Skin epidermis (tissue), 12 donors: ENCODE measurements at regions not wholly inside any gene's neighbourhood (a gene's known extent, or its start where the extent isn't known, plus 50 kb on each side); places are given as distances from the start of the nearest gene placed in this dataset.
"Not testable (repeated sequence)": the region's sequence is repeated elsewhere in the genome, so short reads cannot be mapped to it uniquely, and the experiment has no call there.

Source experiments
- H3K27ac ChIP-seq, 21 experiments: fragments of 200-600 bp; sonication (generic) in 11 of 21; one replicate each; pipeline ENCODE4 v1.5.0; 2020; ENCODE audit warnings: mild to moderate bottlenecking in 3 of 21, inconsistent platforms in 2 of 21, moderate library complexity in 2 of 21
- H3K4me3 ChIP-seq, 7 experiments: fragments of 200-600 bp; sonication (generic) in 2 of 7; one replicate each; pipeline ENCODE4 v1.5.0; 2020; ENCODE audit warnings: inconsistent platforms in 2 of 7, mild to moderate bottlenecking in 2 of 7, moderate library complexity in 1 of 7

DNA sequence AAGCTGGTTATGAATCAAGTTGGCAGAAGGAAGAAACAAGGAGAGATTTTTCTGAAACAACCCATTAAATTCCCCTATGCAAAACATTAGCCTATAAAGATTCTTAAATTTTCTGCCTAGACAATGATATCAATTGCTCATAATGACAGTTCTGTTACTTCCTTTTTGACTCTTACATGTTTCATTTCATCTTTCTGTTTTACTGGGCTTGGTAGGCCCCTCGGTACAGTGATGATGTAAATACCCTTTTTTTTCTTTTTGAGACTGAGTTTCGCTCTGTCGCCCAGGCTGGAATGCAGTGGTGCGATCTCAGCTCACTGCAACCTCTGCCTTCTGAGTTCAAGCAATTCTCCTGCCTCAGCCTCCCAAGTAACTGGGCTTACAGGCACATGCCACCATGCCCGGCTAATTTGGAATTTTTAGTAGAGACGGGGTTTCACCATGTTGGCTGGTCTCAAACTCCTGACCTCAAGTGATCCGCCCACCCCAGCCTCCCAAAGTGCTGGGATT lies 83.4 kb upstream of the C7orf33 start:
- H3K4me3 ChIP-seq, H3K27ac ChIP-seq: not testable (repeated sequence)

GRCh38 chr7:148507787-148508186 lies 82.8 kb upstream of the C7orf33 start:
- Histone ChIP-seq H3K27ac (no peak overlapping the region), H3K4me3 (no peak overlapping the region)

- no peak overlapping the region for H3K4me3 ChIP-seq
- no peak overlapping the region for H3K27ac ChIP-seq
These were observed 76.3 kb upstream of the C7orf33 start for GRCh38 chr7:148514236-148514635.

- no peak overlapping the region for H3K4me3 ChIP-seq
These were observed 75.3 kb upstream of the C7orf33 start for GRCh38 chr7:148515237-148515636.

DNA sequence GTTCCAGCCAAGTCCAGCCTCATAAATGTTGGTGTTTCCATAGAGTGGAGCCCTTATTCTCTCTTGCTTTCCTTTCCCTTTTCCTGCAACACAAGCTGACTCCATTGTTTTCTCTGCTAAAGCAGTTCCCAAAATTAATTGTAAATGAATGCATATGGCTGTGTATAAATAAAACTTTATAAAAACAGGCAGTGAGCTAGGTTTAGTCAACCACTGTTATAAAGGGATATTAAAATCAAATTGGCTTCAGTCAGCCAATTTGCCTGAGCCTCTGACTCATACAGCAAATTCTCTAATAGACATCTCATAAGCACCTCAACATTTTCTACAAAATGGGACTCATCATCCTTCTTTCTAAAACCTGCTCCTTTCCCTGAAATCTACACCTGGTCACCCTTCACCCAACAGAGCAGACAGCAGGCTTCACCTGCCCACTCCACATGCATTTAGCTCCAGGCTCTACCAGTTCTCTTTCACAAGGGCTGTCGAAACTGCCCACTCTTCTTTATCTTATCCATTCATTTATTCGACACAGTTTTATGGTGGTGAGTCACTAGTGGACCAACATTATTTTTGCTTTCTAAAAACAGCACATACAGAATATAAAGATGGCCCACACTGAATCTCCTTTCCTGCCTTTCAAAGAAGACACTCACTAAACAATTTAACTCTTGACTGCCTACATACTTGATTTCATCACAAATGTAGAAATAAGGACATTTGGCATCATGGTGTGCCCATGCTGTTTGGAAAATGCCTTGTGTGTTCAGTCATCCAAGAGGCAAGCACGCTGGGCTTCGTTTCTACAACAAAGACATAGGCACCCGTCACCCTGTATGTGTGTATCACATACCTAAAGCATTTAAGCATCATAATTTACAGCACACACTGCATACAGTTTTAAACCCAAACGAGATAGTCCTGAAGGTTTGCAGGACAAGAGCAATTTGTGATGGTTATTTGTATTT lies 74.6 kb upstream of the C7orf33 start:
- Histone ChIP-seq H3K27ac (no peak overlapping the region), H3K4me3 (no peak overlapping the region)

More at GRCh38 chr7:148515237-148515636, 75.3 kb upstream of the C7orf33 start:
- no peak overlapping the region for H3K27ac ChIP-seq

GRCh38 chr7:148519386-148519785 lies 71.2 kb upstream of the C7orf33 start:
- H3K27ac ChIP-seq: not testable (repeated sequence)

DNA sequence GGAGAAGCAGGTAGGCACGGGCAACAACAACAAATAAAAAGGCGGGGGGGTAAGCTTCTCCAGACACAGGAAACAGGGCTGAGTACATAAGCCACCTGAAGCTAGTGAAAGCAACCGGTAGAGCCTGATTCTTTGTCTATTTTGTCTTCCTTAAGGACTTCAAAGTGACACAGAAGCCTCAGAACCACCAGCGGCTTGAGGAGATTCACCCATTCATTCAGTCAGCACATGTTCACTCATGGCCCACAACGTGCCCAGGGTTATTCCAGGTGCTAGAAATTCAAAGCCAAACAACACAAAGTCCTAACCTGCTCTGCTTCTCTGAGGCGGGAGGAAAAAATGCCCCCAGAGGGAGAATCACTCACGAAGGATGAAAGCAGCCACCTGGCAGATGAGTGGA lies 69.3 kb upstream of the C7orf33 start:
- Histone ChIP-seq H3K4me3 (no peak overlapping the region), H3K27ac (no peak overlapping the region)

More at GRCh38 chr7:148519386-148519785, 71.2 kb upstream of the C7orf33 start:
- not testable (repeated sequence) for H3K4me3 ChIP-seq

DNA sequence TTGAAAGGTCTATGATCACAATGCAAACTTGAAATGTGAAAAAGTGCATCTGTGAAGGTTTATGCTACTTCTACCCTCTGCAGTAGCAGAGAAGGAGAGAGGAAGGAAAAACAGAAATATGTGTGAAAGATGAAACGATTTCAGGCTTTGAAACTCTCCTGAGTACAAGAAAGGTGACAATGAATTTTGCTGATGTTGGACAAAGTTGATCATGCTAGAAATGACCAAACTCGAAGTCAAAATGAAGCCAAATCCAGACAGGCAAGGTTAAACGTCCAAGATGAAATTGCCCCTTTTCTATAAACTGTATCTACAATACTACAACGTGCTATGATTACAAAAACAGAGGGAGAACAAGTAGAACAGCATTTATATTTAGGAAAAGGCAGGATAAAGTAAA lies 67.0 kb upstream of the C7orf33 start:
- Histone ChIP-seq H3K4me3 (no peak overlapping the region), H3K27ac (no peak overlapping the region)

DNA sequence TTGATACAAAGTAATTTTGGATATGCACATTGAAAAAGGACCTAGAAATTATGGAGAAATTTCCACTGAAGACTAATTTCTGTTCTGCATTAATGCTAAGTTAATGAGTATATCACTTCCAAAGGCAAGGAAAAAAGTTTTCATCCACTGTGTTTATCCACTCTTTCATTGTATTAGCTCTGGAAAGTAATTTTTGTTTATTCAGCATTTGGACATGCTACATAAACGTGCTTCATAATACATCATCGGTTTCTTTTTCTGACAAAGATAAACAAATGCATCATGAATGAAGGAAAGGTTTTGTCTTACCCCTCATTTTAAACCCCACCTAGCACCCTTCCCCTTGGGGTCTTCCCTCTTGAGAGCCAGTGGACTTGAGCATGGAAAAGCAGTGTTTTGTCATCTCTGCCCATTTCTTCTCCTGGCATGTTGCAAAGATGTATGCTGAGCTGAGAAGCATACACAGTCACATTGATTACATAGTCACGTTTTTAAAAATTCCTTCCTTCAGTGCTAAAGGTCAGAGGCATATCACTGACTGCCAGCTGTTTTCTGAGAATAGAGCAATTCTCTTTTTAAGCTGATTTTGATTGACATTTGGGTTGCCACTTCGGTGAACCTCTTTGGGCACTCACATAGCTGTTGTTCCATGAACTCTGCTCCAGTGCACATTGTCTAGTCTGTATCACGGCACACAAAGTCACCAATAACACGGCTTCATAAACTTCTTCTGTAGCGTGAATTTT lies 65.9 kb upstream of the C7orf33 start:
- H3K27ac ChIP-seq: no peak overlapping the region
- H3K4me3 ChIP-seq: no peak overlapping the region

- H3K27ac ChIP-seq: no peak overlapping the region
- H3K4me3 ChIP-seq: no peak overlapping the region
These were observed 62.8 kb upstream of the C7orf33 start for GRCh38 chr7:148527717-148528168.

- Histone ChIP-seq H3K27ac (peak overlapping the region in 1 of 21 experiments; percentile 7), H3K4me3 (peak overlapping the region in 2 of 7 experiments; percentile 5 to 19)
These were observed 55.3 kb upstream of the C7orf33 start for GRCh38 chr7:148535217-148535616.

- H3K27ac ChIP-seq: no peak overlapping the region
These were observed 53.1 kb upstream of the C7orf33 start for GRCh38 chr7:148537435-148537834.

GRCh38 chr7:148540041-148540738 lies 50.4 kb upstream of the C7orf33 start:
- H3K4me3 ChIP-seq: no peak overlapping the region
- H3K27ac ChIP-seq: peak overlapping the region in 2 of 21 experiments; percentile 8 to 40

More at GRCh38 chr7:148537435-148537834, 53.1 kb upstream of the C7orf33 start:
- H3K4me3 ChIP-seq: no peak overlapping the region
